NCI-H2227 (cell line): ENCODE measurements at regions not wholly inside any gene's neighbourhood (a gene's known extent, or its start where the extent isn't known, plus 50 kb on each side); places are given as distances from the start of the nearest gene placed in this dataset.
A peak's percentile ranks its signal among the peaks of the same experiment; 100 is the strongest.

Source experiments
- DNase-seq: peaks from one replicate; lab custom pipeline; 2025; ENCODE audit not compliant: unreplicated experiment; lab: John Stamatoyannopoulos, UW

DNA sequence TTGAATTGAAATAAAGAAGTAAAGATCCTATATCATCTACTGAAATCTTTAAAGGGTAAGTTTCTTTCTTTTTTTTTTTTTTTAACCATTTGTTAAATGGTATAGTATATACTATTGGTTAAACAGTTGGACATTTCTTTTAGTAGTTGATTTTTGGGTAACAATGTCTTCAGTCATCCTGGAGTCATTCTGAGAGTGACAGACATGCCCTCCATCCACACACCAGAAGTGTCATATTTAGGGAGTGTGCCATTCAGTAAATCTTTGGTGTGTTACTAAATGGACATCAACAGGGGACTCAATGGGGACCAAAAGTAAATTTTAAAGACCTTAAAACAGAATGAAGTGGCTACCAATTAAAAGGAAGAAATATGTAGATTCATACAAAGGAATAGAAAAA lies 50.8 kb upstream of the SLC39A10 start:
- no peak for DNase-seq

DNA sequence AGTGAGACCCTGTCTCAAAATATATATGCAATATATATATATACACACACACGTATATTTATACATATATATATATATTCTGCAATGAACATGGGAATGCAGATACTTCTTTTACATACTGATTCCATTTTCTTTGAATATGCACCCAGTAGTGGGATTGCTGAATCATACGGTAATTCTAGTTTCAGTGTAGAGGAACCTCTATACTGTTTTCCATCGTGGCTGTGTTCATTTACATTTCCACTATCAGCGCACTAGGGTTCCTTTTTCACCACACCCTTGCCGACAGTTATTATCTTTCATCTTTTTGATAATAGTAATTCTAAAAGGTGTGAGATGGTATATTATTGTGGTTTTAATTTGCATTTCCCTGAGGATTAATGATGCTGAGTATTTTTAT lies 52.3 kb upstream of the SLC39A10 start:
- no peak for DNase-seq

DNA sequence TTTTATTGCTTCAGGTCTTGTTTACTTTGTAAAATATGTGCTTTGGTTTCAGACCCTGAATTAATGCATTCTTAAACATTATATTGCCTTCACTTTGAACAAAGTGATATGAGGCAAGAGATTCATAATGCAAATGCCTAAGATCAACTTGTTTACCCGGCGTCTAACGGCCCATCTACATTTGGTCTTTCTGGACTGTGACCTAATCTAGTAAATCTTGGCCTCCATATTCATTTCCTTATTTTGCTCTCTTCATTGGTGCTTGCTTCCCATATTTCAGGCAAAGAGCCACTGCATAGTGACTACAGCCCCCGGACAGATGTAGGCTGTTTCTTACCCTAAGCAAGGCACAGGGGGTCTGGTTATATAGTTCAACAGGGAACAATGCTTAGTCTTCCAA lies 53.0 kb upstream of the SLC39A10 start:
- DNase-seq: no peak

DNA sequence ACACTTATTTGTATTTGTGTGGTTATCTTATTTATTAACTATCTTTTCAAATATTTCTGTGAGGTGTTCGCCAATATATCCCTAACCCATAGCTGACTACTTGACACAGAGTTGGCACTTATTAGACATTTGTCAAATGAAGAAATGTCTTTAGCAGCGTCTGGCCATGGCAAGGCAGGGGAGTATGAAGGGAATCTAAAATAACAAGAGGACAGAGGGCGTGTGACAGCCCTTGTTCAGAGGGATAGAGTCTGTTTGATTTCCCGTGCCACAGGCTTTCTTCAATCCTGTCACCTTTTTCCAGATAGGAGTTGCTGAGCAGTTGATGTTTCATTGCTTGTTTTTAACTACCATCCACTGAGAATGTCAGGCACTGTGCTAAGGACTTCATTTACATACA lies 53.6 kb upstream of the SLC39A10 start:
- DNase-seq: no peak

DNA sequence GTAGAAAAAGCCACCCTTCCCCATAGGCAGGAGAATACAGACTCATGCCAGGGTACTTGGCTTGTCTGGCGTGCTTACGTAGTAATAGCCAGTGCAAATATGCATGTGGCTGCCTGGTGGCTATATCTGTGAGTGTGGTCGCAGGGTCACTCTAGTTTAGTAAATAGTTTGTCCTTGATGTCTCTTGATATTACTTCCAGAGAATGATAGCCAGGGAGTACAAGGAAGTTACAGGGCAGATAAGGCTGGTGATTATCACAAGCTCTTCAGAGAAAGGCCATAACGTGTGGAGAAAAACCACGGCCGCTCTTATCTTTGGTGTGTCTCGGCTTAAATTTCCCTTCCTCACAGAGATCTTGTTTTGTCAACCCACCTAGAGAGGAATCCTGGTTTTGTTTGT lies 54.3 kb upstream of the SLC39A10 start:
- DNase-seq: no peak

DNA sequence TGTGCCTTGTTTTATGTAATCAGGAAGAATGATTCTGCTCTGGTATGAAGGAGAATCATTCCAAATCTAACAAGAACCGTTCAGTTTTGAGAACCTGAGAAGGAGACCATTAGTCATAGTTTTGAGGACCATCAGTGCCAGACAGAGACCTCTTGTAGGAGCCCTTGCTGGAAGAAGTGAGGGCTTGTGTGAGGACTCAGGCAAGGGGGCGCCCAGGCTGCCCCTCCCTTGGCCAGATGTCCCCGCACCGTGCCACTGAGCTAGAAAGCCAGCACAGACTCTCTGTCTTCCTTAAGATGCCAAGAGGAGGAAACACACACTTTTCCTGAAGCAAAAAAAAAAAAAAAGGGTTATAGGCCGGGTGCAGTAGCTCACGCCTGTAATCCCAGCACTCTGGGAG lies 55.7 kb upstream of the SLC39A10 start:
- no peak for DNase-seq

DNA sequence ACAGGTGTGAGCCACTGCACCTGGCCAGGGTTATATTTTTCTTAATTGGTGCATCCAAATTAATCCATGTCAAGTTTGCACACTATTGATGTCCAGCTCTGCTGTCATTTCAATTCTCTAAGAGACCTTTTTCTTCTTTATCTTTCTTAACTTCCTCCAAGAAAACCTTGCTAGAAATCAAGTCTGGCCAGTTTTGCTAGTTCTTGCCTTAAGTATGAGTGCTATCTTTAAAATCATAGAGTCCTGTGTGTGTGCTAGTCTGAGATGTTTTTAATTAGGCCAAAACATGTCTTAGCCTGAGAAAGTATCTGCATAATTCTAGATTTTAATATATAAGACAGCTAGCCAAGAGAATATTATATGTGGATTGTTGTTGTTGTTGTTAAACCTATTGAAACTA lies 56.2 kb upstream of the SLC39A10 start:
- no peak for DNase-seq

DNA sequence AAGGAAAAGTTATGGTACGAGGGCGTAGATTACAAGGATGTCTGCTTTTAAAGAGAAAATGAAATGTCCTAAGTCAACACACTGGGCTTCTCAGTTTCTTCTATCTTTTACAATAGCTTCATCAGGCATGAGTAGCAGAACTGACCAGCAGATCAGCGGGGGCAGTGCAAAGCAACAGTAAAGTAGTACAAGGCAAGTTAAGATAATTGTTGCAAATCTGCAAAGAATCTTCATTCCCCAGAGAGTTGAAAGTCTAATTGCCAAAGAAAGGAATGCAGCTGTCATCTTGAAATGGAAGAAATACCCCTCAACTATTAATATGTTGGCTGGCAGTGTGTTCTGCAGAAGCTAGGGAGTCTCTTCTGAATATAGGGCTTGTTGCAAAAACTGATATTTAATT lies 60.2 kb upstream of the SLC39A10 start:
- no peak for DNase-seq

DNA sequence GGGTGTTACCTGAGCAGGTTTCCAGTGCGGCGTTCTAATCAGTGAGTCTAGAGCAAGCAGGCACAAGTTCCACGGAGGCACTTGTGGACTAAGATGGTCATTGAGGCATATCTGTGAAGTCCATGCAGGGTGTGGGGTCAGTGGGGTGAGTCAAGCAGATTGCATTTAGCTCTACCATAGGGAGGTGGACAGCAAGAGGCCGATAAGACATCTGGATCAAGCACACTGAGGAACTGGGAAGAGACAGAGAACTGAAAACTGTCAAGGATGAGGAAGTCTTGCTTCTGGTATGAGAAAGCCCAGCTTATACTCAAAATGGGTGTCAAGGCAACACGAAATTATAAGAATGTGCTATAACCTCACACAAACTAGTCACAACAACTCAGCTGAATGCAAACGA lies 61.2 kb upstream of the SLC39A10 start:
- no peak for DNase-seq

DNA sequence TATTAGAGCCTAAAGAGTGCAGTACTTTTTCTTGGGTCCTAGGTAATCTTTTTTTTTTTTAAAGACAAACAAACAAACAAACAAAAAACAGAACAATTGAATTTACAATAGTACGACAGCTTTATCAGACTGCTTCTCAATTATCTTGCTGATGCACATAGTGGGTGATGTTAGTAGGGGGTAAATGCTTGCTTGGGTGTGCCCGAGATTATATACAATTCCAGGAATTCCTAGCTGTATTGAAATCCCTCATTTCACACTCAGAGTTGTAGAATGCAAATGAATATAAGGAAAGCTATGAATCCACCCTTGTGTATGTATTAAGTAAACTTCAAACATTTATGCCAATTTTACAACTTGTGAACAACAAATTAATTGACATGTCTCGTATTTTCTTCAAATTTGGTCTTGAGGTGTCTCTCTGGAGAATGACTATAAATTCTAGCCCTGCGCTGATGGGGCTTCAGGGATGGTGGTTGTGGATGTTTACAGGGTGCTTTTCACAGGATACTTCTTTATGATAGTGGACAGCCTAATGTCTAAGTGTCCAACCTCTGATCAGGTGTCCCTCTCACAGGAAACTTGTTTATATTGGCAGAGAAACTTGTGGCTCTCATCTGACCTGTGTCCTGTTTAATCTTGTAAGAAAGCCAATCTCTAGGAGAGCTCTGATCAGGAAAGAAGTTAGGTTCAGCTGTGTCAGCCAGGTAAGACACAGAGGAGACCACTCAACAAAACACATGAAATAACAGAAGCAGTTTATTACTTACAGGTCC lies 61.9 kb upstream of the SLC39A10 start:
- DNase-seq: no peak

DNA sequence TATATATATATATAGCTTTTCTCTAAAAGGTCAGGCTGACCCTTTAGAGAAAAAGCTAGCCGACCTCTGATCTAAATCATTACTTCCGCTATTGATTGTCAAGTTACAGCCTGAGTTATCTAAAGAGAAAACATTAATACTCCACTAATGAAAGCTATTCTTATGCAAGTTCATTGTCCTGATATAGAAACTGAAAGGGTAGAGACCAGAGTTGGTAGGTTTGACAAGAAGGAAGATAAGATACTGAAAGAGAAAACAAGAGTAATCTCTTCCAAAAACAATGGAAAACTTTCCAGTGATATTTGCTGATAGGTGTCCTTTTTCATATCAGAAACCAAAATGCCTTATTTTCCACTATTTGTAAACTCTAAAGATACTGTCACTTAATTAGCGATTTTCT lies 62.8 kb upstream of the SLC39A10 start:
- DNase-seq: no peak

DNA sequence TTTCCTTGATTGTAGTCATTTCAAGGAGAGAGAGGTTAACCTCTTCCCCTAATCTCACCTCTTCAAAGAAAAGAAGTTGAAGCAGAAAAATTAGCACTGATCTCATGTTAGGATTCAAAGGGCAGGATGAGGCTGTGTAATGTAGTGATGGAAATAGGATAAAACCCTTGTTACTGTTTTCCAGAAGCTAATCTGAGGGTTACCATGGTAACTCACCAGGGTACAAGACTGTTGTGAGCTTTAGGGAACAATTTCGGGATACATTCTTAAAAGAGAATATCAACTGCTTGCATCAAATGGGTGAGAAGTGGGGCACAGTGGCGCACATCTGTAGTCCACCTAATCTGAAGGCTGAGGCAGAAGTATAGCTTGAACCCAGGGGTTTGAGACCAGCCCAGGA lies 64.9 kb upstream of the SLC39A10 start:
- no peak for DNase-seq

DNA sequence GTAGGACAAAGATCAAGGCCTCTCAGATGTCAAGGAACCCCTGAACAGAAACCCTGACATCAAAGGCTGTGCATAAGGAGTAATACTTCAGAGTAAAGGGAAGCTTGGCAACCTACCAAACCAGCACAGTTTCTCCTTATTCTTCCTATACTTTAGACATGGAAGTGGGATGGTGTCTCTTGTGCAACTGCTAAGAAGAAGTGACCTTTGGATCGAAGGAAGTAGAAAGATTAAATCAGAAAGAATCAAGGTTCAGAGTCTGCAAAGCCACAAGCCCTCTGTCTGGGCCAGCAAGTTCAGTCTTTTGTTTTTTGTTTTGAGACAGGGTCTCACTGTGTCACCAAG lies 66.2 kb upstream of the SLC39A10 start:
- no peak for DNase-seq

DNA sequence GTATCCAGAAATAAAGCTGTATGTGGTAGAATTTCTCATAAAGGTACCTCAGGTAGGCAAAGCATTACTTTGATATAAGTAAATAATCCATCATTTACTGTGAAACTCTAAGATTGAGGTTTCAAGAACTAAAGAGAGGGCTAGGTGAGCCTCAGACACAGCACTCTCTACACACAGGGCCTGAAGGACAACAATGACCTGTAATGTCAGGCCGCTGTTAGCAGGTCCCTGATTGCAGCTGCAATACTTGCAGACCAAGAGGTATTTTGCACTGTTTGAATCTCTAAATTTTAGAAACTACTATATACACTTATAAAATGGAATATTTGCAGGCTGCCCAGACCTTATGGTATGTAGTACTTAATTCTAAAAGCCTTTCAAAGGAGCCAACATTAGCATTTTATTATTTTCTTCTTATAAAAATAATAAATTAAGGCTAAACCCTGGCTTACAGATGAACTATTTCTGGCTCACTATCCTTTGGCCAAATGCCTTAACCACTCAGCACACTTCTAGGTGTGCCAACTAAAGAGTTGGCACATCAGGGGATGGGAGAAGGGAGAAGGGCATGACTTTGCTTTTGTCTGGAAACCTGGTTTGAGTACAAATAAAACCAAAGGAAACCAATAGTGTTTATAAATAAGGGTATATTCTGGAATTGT lies 66.7 kb upstream of the SLC39A10 start:
- no peak for DNase-seq

DNA sequence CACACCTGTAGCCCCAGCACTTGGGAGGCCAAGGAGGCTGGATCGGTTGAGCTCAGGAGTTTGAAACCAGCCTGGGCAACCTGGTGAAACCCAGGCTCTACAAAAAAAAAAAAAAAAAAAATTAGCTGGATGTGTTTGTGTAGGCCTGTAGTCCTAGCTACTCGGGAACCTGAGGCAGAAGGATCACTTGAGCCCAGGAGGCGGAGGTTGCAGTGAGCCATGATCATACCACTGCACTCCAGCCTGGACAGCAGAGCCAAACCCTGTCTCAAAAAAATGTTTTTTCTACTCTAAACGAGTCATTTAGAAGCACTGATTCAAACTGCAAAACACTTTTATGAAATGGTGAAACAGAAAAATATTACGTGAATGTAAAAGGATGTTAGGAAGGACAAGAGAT lies 69.1 kb upstream of the SLC39A10 start:
- no peak for DNase-seq

DNA sequence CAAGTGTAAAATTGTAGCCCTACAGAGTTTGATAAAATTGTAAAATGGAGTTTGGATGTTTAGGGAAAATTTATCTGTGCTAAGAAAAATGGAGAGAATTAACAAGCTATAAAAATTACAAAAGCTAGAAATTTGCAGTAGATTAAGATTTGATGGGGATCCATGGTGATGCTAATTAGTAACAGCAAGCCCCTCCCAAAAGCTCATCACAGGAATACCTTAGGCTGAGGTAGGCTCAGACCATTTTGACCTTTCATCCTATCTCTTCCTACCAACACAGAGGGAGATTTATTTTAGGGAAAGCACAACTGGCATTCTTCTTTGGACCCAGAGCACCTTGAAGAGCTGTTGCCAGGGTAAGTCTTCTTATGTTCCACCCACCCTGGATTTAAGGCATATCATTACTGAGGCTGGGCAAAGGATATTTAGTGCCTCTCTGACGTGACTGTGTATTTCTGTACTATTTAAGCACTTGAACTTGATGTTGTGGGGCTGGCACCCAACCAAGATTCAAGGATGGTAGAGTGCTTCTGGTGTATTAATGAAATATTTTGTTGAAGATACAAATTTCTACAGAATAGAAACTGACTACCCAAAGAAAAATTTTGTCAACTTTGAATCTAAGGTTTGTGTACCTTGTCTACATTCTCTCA lies 70.8 kb upstream of the SLC39A10 start:
- no peak for DNase-seq

DNA sequence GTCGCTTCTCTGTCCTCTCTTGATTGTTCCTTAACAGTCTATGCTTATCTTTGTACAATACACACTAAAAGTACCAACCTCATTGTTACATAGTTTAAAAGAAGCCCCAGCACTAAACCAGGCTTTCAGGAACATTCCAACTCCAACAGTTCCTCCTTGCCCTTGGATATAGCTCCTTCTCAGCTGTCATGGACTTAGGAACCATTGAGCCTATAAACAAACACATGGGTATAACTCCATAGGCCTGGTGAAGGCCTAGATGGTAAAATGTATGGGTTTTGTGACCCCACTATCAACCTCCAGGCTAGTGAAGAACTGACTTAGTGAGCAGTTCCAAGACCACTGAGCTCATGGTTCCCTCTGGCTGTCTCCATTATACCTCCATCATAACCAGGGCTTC lies 74.8 kb upstream of the SLC39A10 start:
- DNase-seq: no peak

DNA sequence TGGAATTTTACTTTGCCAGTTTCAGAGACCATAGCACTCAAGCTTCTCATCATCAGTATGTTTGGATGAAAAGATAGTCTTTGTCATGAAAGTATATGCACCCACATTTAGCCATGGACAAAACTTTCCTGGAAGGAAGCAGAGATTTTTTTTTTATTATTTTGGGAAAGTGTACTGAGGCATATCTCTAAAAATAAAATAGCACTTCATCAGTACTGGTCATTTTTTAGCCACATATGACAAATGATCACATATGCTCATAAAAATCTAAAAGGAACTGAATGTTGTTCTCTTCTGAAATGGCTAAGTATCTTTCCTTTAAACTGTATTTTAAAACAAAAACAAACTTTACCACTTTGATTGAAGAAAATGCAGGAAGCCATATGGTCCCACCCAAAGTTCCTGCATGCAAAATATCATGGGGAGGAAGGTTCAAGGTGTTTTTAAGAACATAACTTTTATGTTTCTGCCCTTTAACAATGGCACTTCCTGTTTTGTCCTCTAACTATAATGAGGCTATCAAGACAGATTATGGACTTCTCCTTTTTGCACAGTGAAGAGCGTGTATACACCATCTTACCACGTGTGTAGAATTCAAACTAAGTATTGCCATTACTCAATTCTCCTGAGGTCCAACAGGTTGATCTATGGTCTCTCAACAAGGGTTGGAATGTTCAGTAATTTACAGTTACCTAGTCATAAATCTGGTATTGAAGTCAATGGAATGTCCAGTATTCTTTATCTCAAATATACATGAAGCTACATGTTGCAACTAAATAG lies 77.1 kb upstream of the SLC39A10 start:
- no peak for DNase-seq

DNA sequence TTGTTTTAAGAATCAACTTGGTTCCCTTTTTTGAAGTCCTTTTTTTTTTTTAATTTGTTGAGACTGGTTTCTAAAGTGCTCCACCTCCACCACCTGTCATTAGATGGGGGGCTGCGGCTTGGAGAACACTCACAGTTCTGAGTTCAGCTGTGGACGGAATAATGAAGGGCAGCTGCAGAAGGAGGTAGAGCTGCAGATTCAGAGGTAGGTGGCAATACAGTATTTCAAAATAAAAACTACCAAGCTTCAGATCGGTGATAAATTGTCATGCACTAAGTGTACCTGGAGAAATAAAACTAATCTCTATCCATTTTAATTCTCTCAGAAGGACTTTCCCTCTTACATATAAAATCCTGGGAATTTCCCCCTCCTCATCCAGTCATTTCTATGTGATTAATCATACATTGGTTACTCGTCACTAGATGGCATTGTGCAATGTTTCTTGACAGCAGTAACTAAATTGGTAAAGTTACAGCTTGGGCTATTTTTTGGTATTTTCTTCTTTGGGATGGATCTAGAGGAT lies 81.1 kb upstream of the SLC39A10 start:
- DNase-seq: peak; percentile 33

DNA sequence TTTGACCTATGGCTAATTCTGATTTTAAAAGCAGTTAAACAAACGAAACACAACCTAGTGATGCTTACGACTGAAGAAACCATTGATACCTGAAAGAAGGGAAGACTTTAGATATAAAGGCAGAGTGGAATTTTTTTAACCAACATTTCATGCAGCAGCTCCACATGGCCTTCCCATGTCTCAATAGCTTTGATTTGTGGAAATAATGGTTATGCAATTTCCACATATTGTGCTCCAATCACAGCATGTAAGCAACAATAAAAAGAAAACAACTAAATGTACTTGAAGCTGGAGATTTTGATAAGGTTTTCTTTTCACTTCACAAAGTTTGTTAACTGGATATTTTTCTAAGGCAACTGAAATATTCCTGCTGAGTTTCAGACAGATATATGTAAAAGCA lies 82.0 kb upstream of the SLC39A10 start:
- DNase-seq: no peak

DNA sequence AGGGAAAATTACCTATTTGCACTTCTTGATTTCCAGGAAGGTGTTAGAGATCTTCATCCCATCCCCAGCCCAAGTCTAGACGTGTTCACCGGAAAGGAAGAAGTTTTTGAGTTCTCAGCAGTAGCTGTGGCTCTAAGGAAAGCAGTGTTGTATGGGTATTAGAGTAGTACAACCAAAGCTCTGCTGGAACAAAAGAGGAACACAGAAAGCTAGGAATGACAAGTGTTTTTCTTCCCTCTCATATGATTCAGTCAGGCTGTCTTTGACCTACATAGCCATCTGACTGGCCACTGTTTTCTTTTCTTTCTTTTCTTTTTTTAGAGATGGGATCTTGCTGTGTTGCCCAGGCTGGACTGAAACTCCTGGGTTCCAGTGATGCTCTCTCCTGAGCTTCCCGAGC lies 82.7 kb upstream of the SLC39A10 start:
- no peak for DNase-seq
